GM12874 (cell line): ENCODE measurements at regions not wholly inside any gene's neighbourhood (a gene's known extent, or its start where the extent isn't known, plus 50 kb on each side); places are given as distances from the start of the nearest gene placed in this dataset.

Experiments used
- TF ChIP-seq, protein P1 (sequence below): IDR thresholded peaks from 2 replicates; pipeline ENCODE4 v1.5.1; 2011; ENCODE audit warnings: low read depth, mild to moderate bottlenecking, control low read depth, low read length, moderate library complexity; ENCODE audit not compliant: insufficient read depth

DNA sequence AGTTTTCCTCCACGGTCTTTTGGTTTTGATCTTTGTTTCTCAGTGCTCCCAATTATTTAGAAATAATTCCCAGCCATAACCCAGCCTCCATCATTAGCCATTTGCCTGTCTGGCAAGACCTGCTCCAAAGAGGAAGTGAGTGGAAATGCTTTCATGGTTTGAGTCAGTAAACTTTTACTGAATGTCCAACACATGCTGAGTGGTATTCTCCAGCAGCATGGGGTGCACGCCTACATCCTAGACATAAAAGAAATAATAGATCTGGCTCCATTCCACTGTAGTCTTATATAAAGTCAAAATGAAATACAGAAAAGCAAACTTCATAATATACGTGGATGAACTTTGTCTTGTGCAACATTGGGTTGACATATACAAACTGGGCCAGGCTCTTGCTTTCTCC lies 757.2 kb downstream of the TLE1 start:
- TF ChIP-seq, protein P1, sequence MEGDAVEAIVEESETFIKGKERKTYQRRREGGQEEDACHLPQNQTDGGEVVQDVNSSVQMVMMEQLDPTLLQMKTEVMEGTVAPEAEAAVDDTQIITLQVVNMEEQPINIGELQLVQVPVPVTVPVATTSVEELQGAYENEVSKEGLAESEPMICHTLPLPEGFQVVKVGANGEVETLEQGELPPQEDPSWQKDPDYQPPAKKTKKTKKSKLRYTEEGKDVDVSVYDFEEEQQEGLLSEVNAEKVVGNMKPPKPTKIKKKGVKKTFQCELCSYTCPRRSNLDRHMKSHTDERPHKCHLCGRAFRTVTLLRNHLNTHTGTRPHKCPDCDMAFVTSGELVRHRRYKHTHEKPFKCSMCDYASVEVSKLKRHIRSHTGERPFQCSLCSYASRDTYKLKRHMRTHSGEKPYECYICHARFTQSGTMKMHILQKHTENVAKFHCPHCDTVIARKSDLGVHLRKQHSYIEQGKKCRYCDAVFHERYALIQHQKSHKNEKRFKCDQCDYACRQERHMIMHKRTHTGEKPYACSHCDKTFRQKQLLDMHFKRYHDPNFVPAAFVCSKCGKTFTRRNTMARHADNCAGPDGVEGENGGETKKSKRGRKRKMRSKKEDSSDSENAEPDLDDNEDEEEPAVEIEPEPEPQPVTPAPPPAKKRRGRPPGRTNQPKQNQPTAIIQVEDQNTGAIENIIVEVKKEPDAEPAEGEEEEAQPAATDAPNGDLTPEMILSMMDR = no peak

DNA sequence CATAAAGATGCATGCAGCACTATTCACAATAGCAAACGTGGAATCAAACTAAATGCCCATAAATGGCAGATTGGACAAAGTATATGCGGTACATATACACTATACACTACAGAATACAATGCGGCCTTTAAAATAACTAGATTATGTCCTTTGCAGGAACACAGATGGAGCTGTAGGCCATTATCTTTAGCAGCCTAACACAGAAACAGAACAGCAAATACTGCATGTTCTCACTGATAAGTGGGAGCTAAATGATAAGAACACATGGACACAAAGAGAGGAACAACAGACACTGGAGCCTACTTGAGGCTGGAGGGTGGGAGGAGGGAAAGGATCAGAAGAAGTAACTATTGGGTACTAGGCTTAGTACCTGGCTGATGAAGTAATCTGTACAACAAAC lies 758.2 kb downstream of the TLE1 start:
- TF ChIP-seq, protein P1 = no peak

DNA sequence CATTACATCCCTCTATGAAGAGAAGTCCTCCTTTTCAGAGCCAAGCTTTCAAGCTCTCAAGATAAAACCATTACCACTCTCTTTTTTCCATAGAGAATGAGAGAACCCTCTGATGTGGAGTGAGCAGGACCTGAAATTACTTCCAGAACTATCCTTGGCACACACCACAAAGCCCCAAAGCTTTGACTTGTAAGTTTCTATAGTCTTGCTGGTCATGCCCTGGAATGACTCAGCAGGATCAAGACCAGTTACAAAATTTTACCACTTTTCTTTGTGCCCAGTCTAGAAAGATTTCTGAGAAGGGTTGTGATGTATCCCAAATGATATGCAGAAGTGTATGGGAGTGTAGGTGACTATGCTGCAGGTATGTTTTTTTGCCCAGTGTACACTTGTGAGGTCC lies 760.6 kb downstream of the TLE1 start:
- TF ChIP-seq, protein P1 = no peak

DNA sequence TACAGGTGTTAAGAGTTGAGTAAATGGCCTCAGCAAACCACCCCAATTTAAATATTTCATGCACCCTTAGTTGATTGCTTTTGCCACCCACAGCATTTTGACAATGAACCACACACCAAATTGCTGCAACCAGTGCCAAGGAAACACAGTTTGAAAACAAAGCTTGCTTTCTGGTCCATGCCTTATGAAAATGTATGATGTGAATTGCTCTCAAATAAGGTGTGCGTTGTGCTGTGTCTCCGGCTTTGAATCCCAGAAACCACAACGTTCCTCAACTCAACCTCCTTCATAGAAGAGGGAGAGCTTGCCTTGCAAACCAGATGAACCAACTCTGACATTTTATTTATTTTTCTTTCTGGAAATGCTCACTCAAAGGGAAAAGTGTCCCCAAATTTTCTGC lies 762.7 kb downstream of the TLE1 start:
- TF ChIP-seq, protein P1 = no peak

DNA sequence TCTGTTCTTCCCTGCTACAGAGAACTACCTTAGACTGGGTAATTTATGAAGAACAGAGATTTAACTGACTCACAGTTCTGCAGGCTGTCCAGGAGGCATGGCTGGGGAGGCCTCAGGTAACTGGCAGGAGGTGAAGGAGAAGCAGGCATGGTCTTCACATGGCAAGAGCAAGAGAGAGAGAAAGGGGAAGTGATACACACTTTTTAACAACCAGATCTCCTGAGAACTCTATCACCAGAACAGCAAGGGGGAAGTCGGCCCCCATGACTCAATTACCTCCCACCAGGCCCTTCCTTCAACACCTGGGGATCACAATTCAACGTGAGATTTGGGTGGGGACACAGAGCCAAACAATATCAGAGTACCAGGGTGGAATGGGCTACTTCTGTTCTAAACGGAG lies 766.8 kb downstream of the TLE1 start:
- TF ChIP-seq, protein P1 = no peak

DNA sequence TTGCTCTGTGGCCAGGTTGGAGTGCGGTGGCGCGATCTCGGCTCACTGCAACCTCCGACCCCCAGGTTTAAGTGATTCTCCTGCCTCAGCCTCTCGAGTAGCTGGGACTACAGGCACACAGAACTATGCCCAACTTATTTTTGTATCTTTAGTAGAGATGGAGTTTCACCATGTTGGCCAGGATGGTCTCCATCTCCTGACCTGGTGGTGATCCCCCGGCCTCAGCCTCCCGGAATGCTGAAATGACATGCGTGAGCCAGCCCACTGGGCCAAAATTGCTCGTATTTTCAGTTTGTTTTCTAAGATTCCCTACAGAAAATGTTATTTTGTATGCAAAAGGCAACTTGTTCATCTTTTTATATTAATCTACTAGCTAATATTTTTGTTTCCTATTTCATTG lies 782.6 kb downstream of the TLE1 start:
- TF ChIP-seq, protein P1 = no peak

DNA sequence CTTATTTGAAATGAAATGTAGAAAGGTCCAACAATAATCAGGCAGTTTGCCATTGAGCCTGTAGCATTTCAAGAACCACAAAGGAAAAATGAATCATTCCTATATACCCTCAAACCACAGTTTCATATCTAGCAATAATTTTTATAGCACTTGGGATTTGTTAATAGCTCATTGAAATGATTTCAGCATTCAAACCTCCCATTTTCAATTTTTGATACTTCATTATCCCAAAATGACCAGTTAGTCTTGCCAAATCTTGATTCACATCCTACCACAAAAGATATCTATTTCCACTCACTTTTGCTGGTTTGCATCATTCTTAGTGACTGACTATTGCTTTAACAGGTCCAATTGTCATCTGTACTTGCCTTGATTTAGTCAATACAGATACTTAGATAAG lies 790.1 kb downstream of the TLE1 start:
- TF ChIP-seq, protein P1 = no peak

DNA sequence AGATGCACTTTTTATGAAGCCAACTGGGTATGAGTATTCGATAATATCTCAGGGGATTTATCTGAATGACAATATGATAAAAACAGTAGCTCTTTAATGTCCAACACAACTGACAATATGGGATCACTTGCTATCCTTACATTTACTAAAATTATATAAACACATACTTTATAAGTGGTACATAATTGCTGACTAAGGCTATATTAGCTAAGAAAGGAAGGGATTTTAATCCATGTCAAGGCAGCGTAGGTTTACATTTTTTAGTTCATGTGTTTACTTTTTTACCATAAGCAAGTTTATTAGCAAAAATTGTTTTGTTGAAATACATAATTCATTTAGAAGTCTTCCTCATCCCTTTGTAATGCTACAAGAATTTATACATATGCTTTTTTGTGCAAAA lies 796.2 kb downstream of the TLE1 start:
- TF ChIP-seq, protein P1 = no peak
